HG02798 (cell line): ENCODE measurements at regions not wholly inside any gene's neighbourhood (a gene's known extent, or its start where the extent isn't known, plus 50 kb on each side); places are given as distances from the start of the nearest gene placed in this dataset.

Source experiments
- ATAC-seq: cut with Tn5 transposase; IDR thresholded peaks from one replicate; pipeline ENCODE4 v1.9.1; 2021; ENCODE audit warnings: mild to moderate bottlenecking; ENCODE audit not compliant: unreplicated experiment, poor library complexity

DNA sequence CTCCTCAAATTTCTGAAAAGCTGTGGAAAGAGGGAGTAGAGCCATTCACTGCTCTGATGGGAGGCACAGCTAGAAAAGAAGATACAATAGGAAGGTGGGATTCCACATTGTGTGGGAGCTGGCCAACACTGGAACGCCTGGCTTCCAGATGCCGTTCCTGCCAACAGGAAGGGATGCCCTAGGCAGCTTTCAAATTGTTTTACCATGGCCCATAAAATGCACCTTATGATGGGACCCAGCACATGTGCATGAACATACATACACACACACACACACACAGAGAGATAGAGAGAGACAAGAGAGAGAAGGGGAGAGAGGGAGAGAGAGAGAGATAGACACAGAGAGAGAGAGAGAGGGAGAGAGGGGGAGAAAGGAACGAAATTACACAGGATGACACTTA lies 86.1 kb upstream of the BZW1 start:
- ATAC-seq, result no peak

GRCh38 chr2:200728630-200729029 lies 83.1 kb upstream of the BZW1 start:
- no peak for ATAC-seq

DNA sequence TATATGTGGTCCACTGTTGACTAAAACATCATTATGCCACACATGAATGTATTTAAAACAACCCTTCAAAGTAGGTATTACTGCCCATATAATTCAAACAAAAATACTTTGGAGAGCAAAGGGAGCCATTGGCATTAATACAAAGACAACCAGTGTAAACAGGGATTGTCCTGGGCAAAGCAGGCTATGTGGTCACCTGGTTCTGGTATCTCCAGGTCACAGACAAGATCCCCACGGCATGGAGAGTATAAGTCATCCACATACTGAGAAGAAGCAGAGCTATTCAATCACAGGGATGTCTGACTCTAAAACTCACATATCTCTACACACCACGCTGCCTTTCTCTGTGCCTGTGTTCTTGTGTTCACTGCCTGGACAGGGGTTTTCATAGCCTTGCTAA lies 81.4 kb upstream of the BZW1 start:
- ATAC-seq, result no peak

GRCh38 chr2:200730960-200731359 lies 80.8 kb upstream of the BZW1 start:
- ATAC-seq, result no peak

- ATAC-seq, result no peak
Measured at GRCh38 chr2:200732866-200733265, 78.8 kb upstream of the BZW1 start.

DNA sequence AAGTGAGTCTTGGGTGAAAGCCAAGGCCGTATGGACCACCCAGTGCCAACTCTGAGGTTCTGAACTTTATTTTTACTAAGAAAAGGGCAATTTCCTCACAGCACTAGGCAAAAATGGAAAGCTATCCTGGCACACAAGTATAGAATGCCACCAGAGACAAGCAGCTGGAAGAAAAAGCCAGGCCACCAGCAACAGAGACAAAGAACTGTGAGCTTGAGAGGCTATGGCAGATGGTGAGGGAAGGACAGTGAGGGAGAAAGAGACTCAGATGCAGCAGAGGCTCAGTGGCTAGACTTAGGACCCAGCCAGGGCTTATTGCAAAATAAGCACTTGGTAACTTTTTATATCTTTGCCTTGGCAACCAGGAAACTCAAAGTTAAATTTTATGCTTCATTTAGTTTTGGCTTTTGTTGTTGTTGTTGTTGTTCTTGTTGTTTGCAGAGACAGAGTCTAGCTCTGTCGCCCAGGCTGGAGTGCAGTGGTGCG lies 78.0 kb upstream of the BZW1 start:
- no peak for ATAC-seq

DNA sequence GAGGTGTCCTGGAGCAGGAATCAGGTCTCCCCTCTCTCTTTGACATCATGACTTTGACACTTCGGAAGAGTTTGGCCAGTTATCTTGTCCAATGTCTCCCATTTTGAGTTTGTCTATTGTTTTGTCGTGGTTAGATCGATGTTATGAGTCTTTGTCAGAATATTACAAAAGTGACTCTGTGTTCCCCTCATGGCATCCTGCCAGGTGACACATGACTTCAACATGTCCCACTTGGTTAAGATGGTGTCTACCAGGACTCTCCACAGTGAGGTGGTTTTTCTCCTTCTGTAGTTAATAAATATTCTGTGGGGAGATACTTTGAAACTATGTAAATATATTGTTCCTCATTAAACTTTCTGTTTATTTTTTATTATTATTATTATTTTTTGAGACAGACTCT lies 76.6 kb upstream of the BZW1 start:
- no peak for ATAC-seq

DNA sequence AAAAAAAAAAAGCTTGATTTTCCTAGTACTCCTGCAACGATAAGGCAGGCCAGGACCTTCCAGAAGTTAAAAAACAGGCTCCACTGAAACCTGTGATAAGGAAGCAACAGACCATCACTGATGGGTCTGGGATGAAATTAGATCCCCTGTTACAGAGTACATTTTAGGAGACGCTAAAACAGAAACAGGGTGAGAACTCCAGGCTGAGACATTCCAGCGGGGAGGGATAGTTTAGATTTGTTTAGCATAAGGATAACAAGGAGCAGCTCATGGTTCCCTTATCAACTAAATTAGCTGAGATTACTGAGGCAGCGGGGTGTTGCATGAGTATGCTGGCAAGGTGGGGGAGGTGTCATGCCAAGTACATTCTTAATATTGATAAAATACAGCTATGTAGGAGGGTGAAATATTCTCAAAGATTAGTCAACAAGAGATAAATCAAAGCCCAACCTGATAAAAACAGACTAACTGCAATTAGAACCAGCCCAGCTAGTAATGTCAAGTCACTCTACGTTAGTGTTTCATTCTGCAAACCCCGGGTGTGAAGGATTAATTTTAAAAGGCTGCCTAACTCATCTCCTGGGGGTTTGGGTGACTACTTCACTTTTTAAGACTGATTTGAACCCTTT lies 75.0 kb upstream of the BZW1 start:
- ATAC-seq, result no peak

- ATAC-seq, result no peak
Measured at GRCh38 chr2:200737585-200737984, 74.1 kb upstream of the BZW1 start.

DNA sequence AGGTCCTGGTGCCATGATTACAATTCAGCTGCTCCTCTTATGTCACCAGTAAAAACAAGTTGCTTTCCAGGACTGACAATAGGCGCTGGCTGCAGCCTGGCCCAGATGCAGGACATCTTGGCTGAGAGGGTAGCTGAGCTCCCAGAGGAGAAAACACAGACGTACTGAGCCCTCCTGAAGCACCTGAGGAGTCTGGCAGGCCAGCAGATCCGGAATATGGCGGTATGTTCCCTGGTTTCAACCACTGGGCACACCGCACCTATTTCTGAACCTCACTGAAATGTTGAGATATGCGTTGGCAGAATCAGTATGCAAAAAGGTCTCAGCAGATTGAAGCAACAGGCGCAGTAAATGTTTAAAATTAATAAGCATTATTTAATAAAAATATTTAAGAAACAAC lies 73.1 kb upstream of the BZW1 start:
- ATAC-seq, result no peak

GRCh38 chr2:200740907-200741306 lies 70.8 kb upstream of the BZW1 start:
- no peak for ATAC-seq

DNA sequence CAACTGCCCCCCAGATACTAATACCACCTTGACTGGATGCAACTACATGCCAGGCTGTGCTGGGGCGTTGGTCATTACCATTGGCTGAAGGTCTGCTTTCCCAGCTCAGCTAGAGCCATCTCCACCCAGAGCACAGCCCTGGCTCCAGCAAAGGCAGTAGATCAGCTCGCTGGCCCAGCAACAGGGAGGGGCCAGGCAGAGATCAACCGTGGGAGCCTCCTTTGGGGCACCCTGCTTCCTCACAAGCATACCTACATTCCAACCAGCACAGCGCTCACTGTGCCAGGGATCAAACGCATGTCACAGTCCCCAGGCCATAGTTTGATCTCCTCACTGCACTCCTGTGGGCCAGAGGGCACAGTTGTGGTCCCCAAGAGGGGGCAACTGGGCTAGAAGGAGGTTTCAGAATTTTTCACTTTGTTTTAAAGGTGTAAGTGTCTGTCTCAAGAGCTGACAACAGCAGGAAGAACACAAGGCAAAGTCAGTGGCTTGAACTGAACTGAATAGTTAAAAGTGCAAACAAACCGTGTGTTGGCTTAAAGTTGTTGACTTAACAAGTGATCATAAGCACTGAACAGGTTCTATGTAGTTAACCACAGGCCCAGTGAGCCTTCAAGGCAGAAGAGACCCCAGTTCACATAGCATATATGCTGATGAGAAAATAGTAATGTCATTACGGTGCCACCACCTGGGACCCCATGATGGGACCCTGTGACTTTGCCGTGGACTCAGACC lies 70.1 kb upstream of the BZW1 start:
- no peak for ATAC-seq

DNA sequence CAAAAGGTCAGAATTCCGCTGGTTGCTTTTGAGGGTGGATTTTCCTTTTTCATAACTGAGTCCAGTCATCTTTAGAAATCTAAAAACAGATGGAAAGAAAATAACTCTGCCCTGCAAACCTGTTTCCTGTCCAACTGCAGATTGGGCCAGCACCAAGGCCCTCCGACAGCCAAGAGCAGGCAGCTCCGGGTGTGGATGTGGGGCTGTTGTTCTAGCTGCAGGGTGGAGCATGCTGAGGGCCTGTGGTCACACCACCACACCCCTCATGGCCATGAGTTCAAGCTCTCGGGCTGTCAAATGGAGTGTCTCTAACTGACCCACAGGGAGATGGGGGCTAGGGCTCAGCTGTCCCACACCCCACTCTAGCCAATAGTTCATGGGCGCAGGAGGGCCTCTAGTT lies 69.3 kb upstream of the BZW1 start:
- ATAC-seq, result no peak

GRCh38 chr2:200743042-200743676 lies 68.6 kb upstream of the BZW1 start:
- no peak for ATAC-seq

GRCh38 chr2:200744201-200744602 lies 67.5 kb upstream of the BZW1 start:
- ATAC-seq, result no peak

- ATAC-seq, result no peak
Measured at GRCh38 chr2:200746301-200746700, 65.4 kb upstream of the BZW1 start.

GRCh38 chr2:200747668-200748618 lies 63.8 kb upstream of the BZW1 start:
- no peak for ATAC-seq

DNA sequence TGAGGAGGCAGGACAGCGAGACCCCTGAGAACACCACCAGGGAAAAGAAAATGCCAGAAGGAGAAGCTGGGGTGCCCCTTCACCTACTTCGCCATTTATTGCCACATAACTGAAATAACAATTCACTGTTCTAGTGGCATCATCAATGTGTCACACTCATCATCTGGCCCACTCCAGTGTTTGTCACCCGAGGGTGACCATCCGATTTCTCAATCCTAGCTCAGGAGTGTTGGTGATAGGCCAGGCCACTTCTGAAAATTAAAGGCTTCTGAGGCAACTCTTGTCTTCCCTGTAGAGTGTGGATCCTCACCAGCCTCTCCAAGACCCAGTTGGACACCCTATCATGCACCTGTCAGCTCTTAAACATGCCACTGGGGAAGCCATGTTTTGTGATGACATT lies 62.9 kb upstream of the BZW1 start:
- ATAC-seq, result no peak

GRCh38 chr2:200749631-200750322 lies 61.9 kb upstream of the BZW1 start:
- ATAC-seq, result no peak

DNA sequence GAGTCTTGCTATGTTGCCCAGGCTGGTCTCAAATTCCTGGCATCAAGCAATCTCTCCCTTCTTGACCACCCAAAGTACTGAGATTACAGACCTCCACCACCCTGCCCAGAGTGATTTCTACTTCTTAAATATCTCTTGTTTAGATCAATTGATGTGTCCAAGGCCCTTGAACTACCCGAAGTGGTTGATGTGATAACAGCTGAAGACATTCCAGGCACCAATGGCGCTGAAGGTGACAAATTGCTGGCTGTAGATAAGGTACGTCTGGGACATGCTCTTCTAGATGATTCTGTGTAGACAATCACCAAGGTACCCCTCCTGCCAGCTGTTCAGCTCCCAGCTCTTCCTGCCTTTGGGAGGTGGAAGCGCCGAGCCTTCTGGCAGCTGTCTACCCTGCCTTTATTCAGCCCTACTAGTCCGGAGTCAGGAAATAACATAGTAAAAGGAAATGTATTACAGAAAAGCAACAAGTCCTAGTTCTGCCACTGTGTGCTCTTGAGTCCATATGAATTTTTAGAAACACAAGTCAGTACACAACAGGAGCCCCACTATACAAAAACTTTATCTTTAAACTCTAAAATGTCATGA lies 61.3 kb upstream of the BZW1 start:
- ATAC-seq, result no peak
